Fibroblast of lung (primary cell): ENCODE measurements at regions not wholly inside any gene's neighbourhood (a gene's known extent, or its start where the extent isn't known, plus 50 kb on each side); places are given as distances from the start of the nearest gene placed in this dataset.

Source experiments
- DNase-seq, 2 donors: peaks; one replicate each; pipeline versions ENCODE4 v3.0.0 to v3.0.0-alpha.2; 2010; ENCODE audit warnings: low read depth in 2 of 2
- H2AFZ ChIP-seq: 2 replicates; pipeline ENCODE4 v1.5.1; 2012; ENCODE audit warnings: low read length, control low read depth, inconsistent platforms
- H3K27ac ChIP-seq: 2 replicates; pipeline ENCODE4 v1.5.1; 2011; ENCODE audit warnings: low read length, control low read depth; ENCODE audit not compliant: insufficient read depth
- H3K27me3 ChIP-seq: 2 replicates; pipeline ENCODE4 v1.5.1; 2011; ENCODE audit warnings: mild to moderate bottlenecking, low read length; ENCODE audit not compliant: control insufficient read depth, insufficient read depth
- H3K36me3 ChIP-seq: 2 replicates; pipeline ENCODE4 v1.5.1; 2011; ENCODE audit warnings: low read length; ENCODE audit not compliant: control insufficient read depth, insufficient read depth
- H3K4me1 ChIP-seq: 2 replicates; pipeline ENCODE4 v1.5.1; 2011; ENCODE audit warnings: low read length; ENCODE audit not compliant: control insufficient read depth, insufficient read depth; ENCODE audit errors: extremely low read depth
- H3K4me2 ChIP-seq: 2 replicates; pipeline ENCODE4 v1.5.1; 2011; ENCODE audit warnings: low read length, control low read depth; ENCODE audit not compliant: insufficient read depth; ENCODE audit errors: extremely low read depth
- H3K4me3 ChIP-seq, 4 experiments: fragments of 200-600 bp in 1 of 4; sonication (generic) in 1 of 4; replicated peaks in 1 of 4; 2 replicates each; pipeline ENCODE4 v1.5.1; 2011 to 2016; ENCODE audit warnings: low read length in 4 of 4, low read depth in 3 of 4, mild to moderate bottlenecking in 3 of 4, control low read depth in 2 of 4, inconsistent platforms in 1 of 4, mixed read lengths in 1 of 4; ENCODE audit not compliant: insufficient read depth in 1 of 4; ENCODE audit errors: control extremely low read depth in 1 of 4
- H3K79me2 ChIP-seq: 2 replicates; pipeline ENCODE4 v1.5.1; 2012; ENCODE audit warnings: mild to moderate bottlenecking, low read length, inconsistent platforms; ENCODE audit not compliant: control insufficient read depth, insufficient read depth
- H3K9ac ChIP-seq: 2 replicates; pipeline ENCODE4 v1.5.1; 2011; ENCODE audit warnings: mild to moderate bottlenecking, low read length, control low read depth; ENCODE audit not compliant: insufficient read depth
- H3K9me3 ChIP-seq: 2 replicates; pipeline ENCODE4 v1.5.1; 2012; ENCODE audit warnings: low read depth, low read length; ENCODE audit not compliant: control insufficient read depth, insufficient read depth
- H4K20me1 ChIP-seq: 2 replicates; pipeline ENCODE4 v1.5.1; 2011; ENCODE audit warnings: low read length; ENCODE audit not compliant: control insufficient read depth, insufficient read depth; ENCODE audit errors: extremely low read depth
- CTCF ChIP-seq, 2 donors: IDR thresholded peaks in 1 of 2; conservative IDR thresholded peaks in 1 of 2; 1 replicate in 1 of 2; 2 replicates in 1 of 2; pipeline ENCODE4 v1.5.1; 2011 to 2012; ENCODE audit warnings: low read length in 2 of 2, control low read depth in 1 of 2, inconsistent platforms in 1 of 2, low read depth in 1 of 2, mild to moderate bottlenecking in 1 of 2
- EZH2 ChIP-seq: IDR thresholded peaks from 2 replicates; pipeline ENCODE4 v1.5.1; 2012; ENCODE audit warnings: low read length, control low read depth, mild to moderate bottlenecking; ENCODE audit errors: missing control alignments

GRCh38 chr2:7982054-7982453, 699.8 kb upstream of the ID2 start:
- Histone ChIP-seq H3K9me3 (no peaks in the 10 kb centered on the region), H3K4me3 (no peak overlapping the region), H3K9ac (no peak overlapping the region), H3K27me3 (no peaks in the 10 kb centered on the region), H3K4me2 (no peak overlapping the region), H3K36me3 (no peaks in the 10 kb centered on the region), H3K27ac (no peak overlapping the region), H4K20me1 (no peaks in the 10 kb centered on the region), H3K4me1 (no peaks in the 10 kb centered on the region), H3K79me2 (no peaks in the 10 kb centered on the region), H2AFZ (no peak overlapping the region)
- TF ChIP-seq CTCF (conservative IDR thresholded peaks at IDR 0.05 in 1 of 2, IDR thresholded peaks at IDR 0.05 in 1 of 2; ENCODE audit: low read depth in 1 of 2, low read length in 2 of 2) (no peak), EZH2 (no peak)
- no peak for DNase-seq

- Histone ChIP-seq H3K9me3 (no peaks in the 10 kb centered on the region), H3K4me2 (no peak overlapping the region), H3K79me2 (no peaks in the 10 kb centered on the region)
Measured at GRCh38 chr2:7983451-7983850, 698.4 kb upstream of the ID2 start.

GRCh38 chr2:7983912-7984311, 697.9 kb upstream of the ID2 start:
- Histone ChIP-seq H3K4me1 (no peaks in the 10 kb centered on the region), H3K79me2 (no peaks in the 10 kb centered on the region), H3K9me3 (no peaks in the 10 kb centered on the region), H3K27ac (no peak overlapping the region), H3K4me3 (no peak overlapping the region), H2AFZ (no peak overlapping the region), H3K4me2 (no peak overlapping the region), H4K20me1 (no peaks in the 10 kb centered on the region), H3K36me3 (no peaks in the 10 kb centered on the region), H3K27me3 (no peaks in the 10 kb centered on the region), H3K9ac (no peak overlapping the region)
- DNase-seq = no peak
- no peak for TF ChIP-seq CTCF (conservative IDR thresholded peaks at IDR 0.05 in 1 of 2, IDR thresholded peaks at IDR 0.05 in 1 of 2; ENCODE audit: low read depth in 1 of 2, low read length in 2 of 2)
- no peak for TF ChIP-seq EZH2

More at GRCh38 chr2:7983451-7983850, 698.4 kb upstream of the ID2 start:
- H3K27ac ChIP-seq = no peak overlapping the region
- H3K9ac ChIP-seq = no peak overlapping the region
- H3K4me3 ChIP-seq = no peak overlapping the region
- no peak overlapping the region for H2AFZ ChIP-seq
- TF ChIP-seq CTCF (conservative IDR thresholded peaks at IDR 0.05 in 1 of 2, IDR thresholded peaks at IDR 0.05 in 1 of 2; ENCODE audit: low read depth in 1 of 2, low read length in 2 of 2) (no peak), EZH2 (no peak)
- no peaks in the 10 kb centered on the region for H3K27me3 ChIP-seq
- no peaks in the 10 kb centered on the region for H3K36me3 ChIP-seq
- H3K4me1 ChIP-seq = no peaks in the 10 kb centered on the region
- no peak for DNase-seq
- H4K20me1 ChIP-seq = no peaks in the 10 kb centered on the region
